ENCODE measurements at regions not wholly inside any gene's neighbourhood (a gene's known extent, or its start where the extent isn't known, plus 50 kb on each side); places are given as distances from the start of the nearest gene placed in this dataset.

DNA sequence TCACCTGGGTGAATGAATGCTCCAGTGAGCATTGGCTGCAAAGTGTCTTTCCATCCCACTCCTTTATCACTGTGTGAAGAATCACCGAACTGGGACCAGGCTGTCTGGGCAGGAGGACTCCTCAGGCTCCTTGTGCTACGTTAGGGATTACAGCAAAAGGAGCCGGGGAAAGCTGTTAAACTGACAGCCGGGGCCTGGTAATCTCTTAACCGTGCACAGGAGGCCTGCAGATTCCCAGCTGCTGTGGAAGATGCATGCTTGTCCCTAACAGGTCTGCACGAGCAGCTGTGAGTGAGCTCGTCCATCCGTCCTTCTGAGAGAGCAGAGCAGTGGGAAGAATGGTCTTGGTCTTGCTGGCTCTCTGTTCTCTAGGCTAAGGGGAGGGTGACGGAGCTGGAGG, 231.5 kb downstream of the AACS start:
- no peak for DNase-seq (ENCODE audit: low read depth, low spot score)
- no peak overlapping the region for H3K27ac ChIP-seq (ENCODE audit: control insufficient read depth, insufficient read depth)
- ChIA-PET POLR2A (no interaction called here), SMC1A (ENCODE audit: uncharacterized antibody, unreplicated experiment) (no interaction called here), CTCF (no interaction called here), RAD21 (ENCODE audit: unreplicated experiment) (no interaction called here)
- in situ Hi-C loops (cut with MboI) (no loop called here), intact Hi-C loops (cut with micrococcal nuclease; ENCODE audit: unreplicated experiment) (no loop called here)
- no peak for ATAC-seq
- no TSS peak for BruUV-seq (replicated peaks)
- H3K9me3 ChIP-seq (replicated peaks; ENCODE audit: control insufficient read depth, insufficient read depth, low read length): no peaks in the 10 kb centered on the region
- H3K4me2 ChIP-seq (ENCODE audit: control insufficient read depth, insufficient read depth): no peak overlapping the region
- no peaks in the 10 kb centered on the region for H3K79me2 ChIP-seq (ENCODE audit: control insufficient read depth, insufficient read depth, low read length)
- no peak for FAIRE-seq
- H3K4me1 ChIP-seq (ENCODE audit: control insufficient read depth, insufficient read depth, low read length): no peaks in the 10 kb centered on the region
- H3K4me3 ChIP-seq: no peak overlapping the region
- H3K36me3 ChIP-seq (ENCODE audit: control insufficient read depth in 2 of 2, insufficient read depth in 2 of 2, low read length in 1 of 2): no peaks in the 10 kb centered on the region
- no peaks in the 10 kb centered on the region for H3K27me3 ChIP-seq (replicated peaks in 1 of 2; ENCODE audit: control insufficient read depth in 2 of 2, insufficient read depth in 2 of 2, low read length in 1 of 2)
- TF ChIP-seq ASH2L (IDR thresholded peaks at IDR 0.05; ENCODE audit: borderline replicate concordance, low read depth) (no peak), HDAC2 (IDR thresholded peaks at IDR 0.05) (no peak), CHD1 (IDR thresholded peaks at IDR 0.05; ENCODE audit: low read depth, low read length) (no peak)
- 16% methylated on average over 9 of the region's 9 CpGs for WGBS (ENCODE audit: insufficient coverage, insufficient replicate concordance, low lambda C conversion rate, missing lambda C conversion rate)
- H3K9ac ChIP-seq (ENCODE audit: control insufficient read depth, insufficient read depth, low read length): no peak overlapping the region
- H2AFZ ChIP-seq (ENCODE audit: control insufficient read depth, low read depth, low read length): no peak overlapping the region
- H4K20me1 ChIP-seq (ENCODE audit: control insufficient read depth, insufficient read depth): no peaks in the 10 kb centered on the region

GRCh38 chr12:125299840-125300239, 234.6 kb downstream of the AACS start:
- in situ Hi-C loops (cut with MboI) (no loop called here), intact Hi-C loops (cut with micrococcal nuclease; ENCODE audit: unreplicated experiment) (no loop called here)
- Histone ChIP-seq H3K4me2 (ENCODE audit: control insufficient read depth, insufficient read depth) (no peak overlapping the region), H3K9ac (ENCODE audit: control insufficient read depth, insufficient read depth, low read length) (no peak overlapping the region), H3K9me3 (replicated peaks; ENCODE audit: control insufficient read depth, insufficient read depth, low read length) (no peaks in the 10 kb centered on the region), H3K79me2 (ENCODE audit: control insufficient read depth, insufficient read depth, low read length) (no peaks in the 10 kb centered on the region), H4K20me1 (ENCODE audit: control insufficient read depth, insufficient read depth) (no peaks in the 10 kb centered on the region), H3K27ac (ENCODE audit: control insufficient read depth, insufficient read depth) (no peak overlapping the region), H3K36me3 (ENCODE audit: control insufficient read depth in 2 of 2, insufficient read depth in 2 of 2, low read length in 1 of 2) (no peaks in the 10 kb centered on the region), H3K27me3 (replicated peaks in 1 of 2; ENCODE audit: control insufficient read depth in 2 of 2, insufficient read depth in 2 of 2, low read length in 1 of 2) (no peaks in the 10 kb centered on the region), H2AFZ (ENCODE audit: control insufficient read depth, low read depth, low read length) (no peak overlapping the region), H3K4me3 (no peak overlapping the region), H3K4me1 (ENCODE audit: control insufficient read depth, insufficient read depth, low read length) (no peaks in the 10 kb centered on the region)
- WGBS (ENCODE audit: insufficient coverage, insufficient replicate concordance, low lambda C conversion rate, missing lambda C conversion rate): 16% methylated on average over 9 of the region's 9 CpGs
- ChIA-PET POLR2A (no interaction called here), CTCF (no interaction called here), RAD21 (ENCODE audit: unreplicated experiment) (no interaction called here), SMC1A (ENCODE audit: uncharacterized antibody, unreplicated experiment) (no interaction called here)
- BruUV-seq (replicated peaks): no TSS peak
- ATAC-seq (no peak), FAIRE-seq (no peak), DNase-seq (ENCODE audit: low read depth, low spot score) (no peak)
- TF ChIP-seq, protein P1, sequence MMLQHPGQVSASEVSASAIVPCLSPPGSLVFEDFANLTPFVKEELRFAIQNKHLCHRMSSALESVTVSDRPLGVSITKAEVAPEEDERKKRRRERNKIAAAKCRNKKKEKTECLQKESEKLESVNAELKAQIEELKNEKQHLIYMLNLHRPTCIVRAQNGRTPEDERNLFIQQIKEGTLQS (IDR thresholded peaks at IDR 0.05; ENCODE audit: borderline replicate concordance, extremely low read depth, low read depth, low read length): no peak
- no peak for TF ChIP-seq TBL1XR1 (IDR thresholded peaks at IDR 0.05; ENCODE audit: low read depth, low read length)
- TF ChIP-seq KDM1A (IDR thresholded peaks at IDR 0.05; ENCODE audit: borderline replicate concordance): no peak
- TF ChIP-seq PAX8 (IDR thresholded peaks at IDR 0.05): no peak
- TF ChIP-seq PRDM15 (CRISPR knock-in tag; IDR thresholded peaks at IDR 0.05): no peak
- no peak for TF ChIP-seq LARP7 (IDR thresholded peaks at IDR 0.05)
- no peak for TF ChIP-seq NRF1 (conservative IDR thresholded peaks at IDR 0.05; ENCODE audit: low read depth, low read length)
- no peak for TF ChIP-seq ZBTB40 (IDR thresholded peaks at IDR 0.05; ENCODE audit: borderline replicate concordance)
- TF ChIP-seq RBBP5 (conservative IDR thresholded peaks at IDR 0.05): no peak
